ENCODE measurements at regions not wholly inside any gene's neighbourhood (a gene's known extent, or its start where the extent isn't known, plus 50 kb on each side); places are given as distances from the start of the nearest gene placed in this dataset.

DNA sequence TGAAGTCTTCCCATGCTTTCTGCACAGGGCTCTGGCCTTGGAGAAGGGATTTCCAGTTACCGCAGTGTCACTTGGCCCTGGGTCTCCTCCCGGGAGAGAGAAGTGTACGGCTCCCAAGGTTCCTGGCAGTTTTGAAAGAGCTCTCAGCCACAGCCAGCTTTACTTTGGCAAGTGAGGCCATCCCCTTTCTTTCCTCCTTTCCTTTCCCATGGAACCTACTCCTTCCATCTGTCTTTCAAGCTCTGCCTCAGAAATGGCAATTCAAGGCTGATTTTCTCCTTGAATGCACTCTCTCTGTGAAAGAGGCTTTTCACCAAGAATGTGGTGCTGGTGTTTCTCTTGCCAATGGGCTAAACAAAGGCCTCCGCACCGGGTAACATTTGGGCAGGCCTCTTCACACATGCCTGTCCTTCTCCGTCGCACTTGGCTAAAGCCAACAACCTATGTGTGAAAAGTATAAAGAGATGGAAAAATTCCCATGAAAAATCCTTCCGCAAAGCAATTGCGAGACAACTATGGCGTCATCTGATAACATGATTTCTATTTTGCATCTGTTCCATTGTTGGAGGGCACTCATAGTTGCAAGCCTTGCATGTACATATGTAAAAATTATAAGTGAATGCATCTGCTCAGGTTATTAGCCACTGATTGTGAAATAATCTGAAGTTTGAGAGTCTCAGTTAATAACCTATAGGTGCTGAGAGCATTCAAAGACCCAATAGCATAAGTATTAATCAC is 125.4 kb downstream of the PFKFB3 start:
- H3K27ac ChIP-seq, result no peak overlapping the region
- TF ChIP-seq, protein P1, sequence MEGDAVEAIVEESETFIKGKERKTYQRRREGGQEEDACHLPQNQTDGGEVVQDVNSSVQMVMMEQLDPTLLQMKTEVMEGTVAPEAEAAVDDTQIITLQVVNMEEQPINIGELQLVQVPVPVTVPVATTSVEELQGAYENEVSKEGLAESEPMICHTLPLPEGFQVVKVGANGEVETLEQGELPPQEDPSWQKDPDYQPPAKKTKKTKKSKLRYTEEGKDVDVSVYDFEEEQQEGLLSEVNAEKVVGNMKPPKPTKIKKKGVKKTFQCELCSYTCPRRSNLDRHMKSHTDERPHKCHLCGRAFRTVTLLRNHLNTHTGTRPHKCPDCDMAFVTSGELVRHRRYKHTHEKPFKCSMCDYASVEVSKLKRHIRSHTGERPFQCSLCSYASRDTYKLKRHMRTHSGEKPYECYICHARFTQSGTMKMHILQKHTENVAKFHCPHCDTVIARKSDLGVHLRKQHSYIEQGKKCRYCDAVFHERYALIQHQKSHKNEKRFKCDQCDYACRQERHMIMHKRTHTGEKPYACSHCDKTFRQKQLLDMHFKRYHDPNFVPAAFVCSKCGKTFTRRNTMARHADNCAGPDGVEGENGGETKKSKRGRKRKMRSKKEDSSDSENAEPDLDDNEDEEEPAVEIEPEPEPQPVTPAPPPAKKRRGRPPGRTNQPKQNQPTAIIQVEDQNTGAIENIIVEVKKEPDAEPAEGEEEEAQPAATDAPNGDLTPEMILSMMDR (conservative IDR thresholded peaks at IDR 0.05), result no peak
- TF ChIP-seq ZFX (IDR thresholded peaks at IDR 0.05), result no peak

DNA sequence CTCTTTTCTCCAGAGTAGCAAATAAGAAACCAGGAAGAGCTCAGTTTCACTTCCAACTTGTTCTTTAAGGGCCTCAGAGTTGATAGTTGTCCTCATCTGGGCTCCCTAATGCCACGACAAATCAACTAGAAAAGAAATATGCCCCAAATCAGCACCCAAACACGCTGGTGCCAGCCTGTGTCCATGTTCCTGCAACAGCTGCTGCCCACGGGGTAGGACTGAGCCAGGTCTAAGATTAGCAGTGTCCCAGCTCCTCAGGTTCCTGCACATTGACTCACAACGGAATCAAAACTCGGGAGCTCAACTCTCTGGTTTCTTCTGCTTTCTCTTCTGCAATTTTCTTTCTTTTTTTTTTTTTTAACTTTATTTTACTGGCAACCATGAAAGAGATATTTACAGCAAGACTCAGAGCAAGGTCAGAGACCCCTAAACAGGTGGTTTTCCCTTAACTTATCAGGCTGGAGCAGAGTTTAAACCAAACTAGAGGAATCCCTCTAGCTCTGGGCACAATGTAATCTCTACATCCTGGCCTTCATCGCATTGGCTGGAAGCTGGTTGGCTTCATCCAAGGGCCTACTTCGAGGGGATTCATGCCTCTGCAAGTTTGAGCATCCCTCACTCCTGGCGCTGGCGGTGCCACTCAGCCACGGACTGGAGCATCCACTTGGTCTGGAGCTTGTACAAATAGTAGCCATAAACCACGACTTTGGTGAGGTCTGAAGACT is 126.1 kb downstream of the PFKFB3 start:
- no peak for TF ChIP-seq ZFX (IDR thresholded peaks at IDR 0.05)
- TF ChIP-seq, protein P1 (conservative IDR thresholded peaks at IDR 0.05), result no peak
- H3K27ac ChIP-seq, result no peak overlapping the region

DNA sequence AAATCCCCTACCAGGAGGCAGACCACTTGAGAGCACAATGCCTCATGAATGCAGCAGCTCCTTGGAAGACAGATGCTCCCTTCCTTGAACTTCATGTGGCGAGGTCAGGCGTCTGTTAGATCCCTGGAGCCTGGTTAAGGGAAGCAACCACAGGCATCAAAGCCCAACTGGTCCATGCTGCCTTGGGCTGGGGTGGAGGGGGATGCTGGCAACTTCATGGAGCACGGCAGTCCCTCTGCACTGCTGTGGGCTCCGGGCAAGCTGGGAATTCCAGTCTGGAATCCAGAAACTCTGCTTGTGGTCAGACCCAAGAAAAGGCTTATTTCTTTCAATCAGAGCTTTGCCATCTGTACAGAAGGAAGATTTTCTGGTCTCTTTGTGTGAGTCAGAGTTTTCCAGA is 130.4 kb downstream of the PFKFB3 start:
- H3K27ac ChIP-seq, result no peak overlapping the region
- TF ChIP-seq, protein P1 (conservative IDR thresholded peaks at IDR 0.05), result no peak
- no peak for TF ChIP-seq ZFX (IDR thresholded peaks at IDR 0.05)

DNA sequence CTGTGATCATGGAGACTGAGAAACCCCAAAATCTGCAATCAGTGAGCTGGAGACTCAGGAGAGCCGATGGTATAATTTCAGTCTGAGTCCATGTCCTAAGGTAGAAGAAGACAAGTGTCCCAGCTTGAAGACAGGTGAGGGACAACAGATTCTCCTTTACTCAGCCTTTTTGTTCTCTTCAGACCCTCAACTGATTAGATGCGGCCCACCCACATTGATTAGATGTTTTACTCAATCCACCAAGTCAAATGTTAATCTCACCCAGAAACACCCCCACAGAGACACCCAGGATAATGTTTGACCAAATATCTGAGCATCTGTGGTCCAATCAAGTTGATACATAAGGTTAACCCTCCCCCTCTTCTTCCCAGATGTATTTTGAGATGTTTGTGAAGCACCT is 131.2 kb downstream of the PFKFB3 start:
- no peak overlapping the region for H3K27ac ChIP-seq
- no peak for TF ChIP-seq ZFX (IDR thresholded peaks at IDR 0.05)
- TF ChIP-seq, protein P1 (conservative IDR thresholded peaks at IDR 0.05), result no peak

DNA sequence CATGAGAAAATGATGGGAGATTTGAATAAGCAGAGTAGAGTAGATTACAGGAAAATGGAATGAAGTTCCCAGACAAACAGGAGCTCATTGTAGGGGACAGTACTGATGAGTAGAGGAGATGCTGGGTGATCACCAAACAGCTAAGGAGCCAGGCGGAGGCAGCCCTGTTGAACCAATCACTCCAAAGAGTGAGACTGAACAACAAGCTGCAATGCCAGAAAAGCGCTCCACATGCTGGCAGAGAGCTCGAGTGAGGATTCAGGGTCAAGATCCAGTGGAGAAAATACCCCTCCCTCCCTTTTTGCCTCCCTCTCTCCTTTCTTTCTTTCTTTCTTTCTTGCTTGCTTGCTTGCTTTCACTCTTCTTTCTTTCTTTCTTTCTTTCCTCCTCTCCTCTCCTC is 133.3 kb downstream of the PFKFB3 start:
- TF ChIP-seq, protein P1 (conservative IDR thresholded peaks at IDR 0.05), result no peak
- no peak for TF ChIP-seq ZFX (IDR thresholded peaks at IDR 0.05)
- H3K27ac ChIP-seq, result no peak overlapping the region

DNA sequence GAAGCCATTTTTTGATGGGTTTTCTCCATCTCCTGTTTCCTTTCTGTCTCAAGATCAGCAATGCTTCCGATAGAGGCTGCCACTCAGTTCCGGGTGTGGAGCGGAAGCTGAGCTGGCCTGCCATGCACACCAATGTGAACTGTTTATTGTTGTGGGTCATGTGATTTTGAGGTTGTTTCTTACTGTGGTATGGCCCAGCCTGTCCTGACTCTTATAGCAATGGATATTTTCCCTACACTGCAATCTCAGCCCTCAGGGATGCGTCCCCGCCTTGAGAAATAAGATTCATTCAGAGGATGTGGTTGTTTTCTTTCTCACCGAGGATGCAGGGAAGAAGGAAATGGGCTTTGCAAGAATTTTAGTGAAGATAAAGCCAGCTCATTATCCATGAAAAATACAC is 134.7 kb downstream of the PFKFB3 start:
- H3K27ac ChIP-seq, result no peak overlapping the region
- TF ChIP-seq ZFX (IDR thresholded peaks at IDR 0.05), result no peak
- TF ChIP-seq, protein P1 (conservative IDR thresholded peaks at IDR 0.05), result no peak

DNA sequence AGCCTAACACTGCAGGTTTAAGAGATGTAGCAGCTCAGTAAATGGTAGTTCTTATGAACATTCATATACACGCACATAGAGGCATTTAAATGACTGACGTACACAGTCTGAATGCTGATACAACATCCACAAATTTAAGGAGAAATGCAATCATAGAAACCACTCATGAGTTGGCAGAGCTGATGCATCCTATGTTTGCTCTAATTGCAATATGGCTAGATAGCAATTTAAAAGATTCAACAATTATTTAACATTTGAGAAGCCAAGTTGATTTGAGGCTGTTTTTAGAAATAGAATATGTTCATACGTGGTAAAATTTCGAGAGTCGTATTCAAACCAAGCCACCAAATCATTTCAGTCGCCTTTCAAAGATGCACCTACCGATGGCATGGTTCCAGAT is 135.6 kb downstream of the PFKFB3 start:
- no peak for TF ChIP-seq ZFX (IDR thresholded peaks at IDR 0.05)
- TF ChIP-seq, protein P1 (conservative IDR thresholded peaks at IDR 0.05), result no peak
- no peak overlapping the region for H3K27ac ChIP-seq
